Neuronal stem cell (in vitro differentiated cells): ENCODE measurements at regions not wholly inside any gene's neighbourhood (a gene's known extent, or its start where the extent isn't known, plus 50 kb on each side); places are given as distances from the start of the nearest gene placed in this dataset.

Source experiments
- DNase-seq: peaks from one replicate; pipeline ENCODE4 v3.0.0-alpha.2; 2013; ENCODE audit warnings: low spot score
- H2AFZ ChIP-seq: one replicate; pipeline ENCODE4 v1.6.1; 2013; ENCODE audit warnings: mild to moderate bottlenecking, low read length, inconsistent platforms
- H2AK5ac ChIP-seq: 2 replicates; pipeline ENCODE4 v1.6.1; 2013; ENCODE audit warnings: low read depth, mild to moderate bottlenecking, inconsistent platforms, low read length, moderate library complexity, mixed read lengths
- H2BK120ac ChIP-seq: 2 replicates; pipeline ENCODE4 v1.6.1; 2013; ENCODE audit warnings: low read depth, mild to moderate bottlenecking, inconsistent platforms, low read length, moderate library complexity, mixed read lengths
- H2BK12ac ChIP-seq: one replicate; pipeline ENCODE4 v1.6.1; 2013; ENCODE audit warnings: low read length, inconsistent platforms
- H2BK15ac ChIP-seq: 2 replicates; pipeline ENCODE4 v1.6.1; 2013; ENCODE audit warnings: mild to moderate bottlenecking, low read length, inconsistent platforms, mixed read lengths
- H2BK5ac ChIP-seq: one replicate; pipeline ENCODE4 v1.6.1; 2013; ENCODE audit warnings: inconsistent platforms, mild to moderate bottlenecking, low read length, moderate library complexity
- H3K14ac ChIP-seq: one replicate; pipeline ENCODE4 v1.6.1; 2013; ENCODE audit warnings: low read length, inconsistent platforms
- H3K18ac ChIP-seq: 2 replicates; pipeline ENCODE4 v1.6.1; 2013; ENCODE audit warnings: low read length, inconsistent platforms
- H3K23ac ChIP-seq: 2 replicates; pipeline ENCODE4 v1.6.1; 2013; ENCODE audit warnings: low read depth, mild to moderate bottlenecking, mixed read lengths, low read length, inconsistent platforms; ENCODE audit not compliant: poor library complexity
- H3K27ac ChIP-seq: replicated peaks from 3 replicates; pipeline ENCODE4 v1.5.1; 2013; ENCODE audit warnings: low read length, inconsistent platforms
- H3K27me3 ChIP-seq, 3 experiments: 2 replicates each; pipeline ENCODE4 v1.6.1; 2013; ENCODE audit warnings: low read length in 3 of 3, mild to moderate bottlenecking in 2 of 3, inconsistent platforms in 1 of 3, low read depth in 1 of 3, mixed read lengths in 1 of 3, moderate library complexity in 1 of 3; ENCODE audit not compliant: control insufficient read depth in 3 of 3, insufficient read depth in 3 of 3
- H3K36me3 ChIP-seq, 2 donors: replicated peaks in 1 of 2; 2 replicates each; pipeline ENCODE4 v1.6.1; 2013; ENCODE audit warnings: low read length in 2 of 2; ENCODE audit not compliant: control insufficient read depth in 2 of 2, insufficient read depth in 2 of 2
- H3K4ac ChIP-seq: 2 replicates; pipeline ENCODE4 v1.6.1; 2013; ENCODE audit warnings: inconsistent platforms, mild to moderate bottlenecking, low read length, moderate library complexity
- H3K4me1 ChIP-seq, 2 donors: 1 replicate in 1 of 2; 2 replicates in 1 of 2; pipeline ENCODE4 v1.6.1; 2013; ENCODE audit warnings: low read length in 2 of 2, low read depth in 1 of 2; ENCODE audit not compliant: control insufficient read depth in 2 of 2, insufficient read depth in 1 of 2
- H3K4me2 ChIP-seq: one replicate; pipeline ENCODE4 v1.6.1; 2013; ENCODE audit warnings: mild to moderate bottlenecking, low read length, inconsistent platforms; ENCODE audit not compliant: insufficient read depth, poor library complexity, severe bottlenecking
- H3K4me3 ChIP-seq, 2 donors: 2 replicates each; pipeline ENCODE4 v1.5.1; 2013; ENCODE audit warnings: low read length in 2 of 2, mild to moderate bottlenecking in 2 of 2, inconsistent platforms in 1 of 2, moderate library complexity in 1 of 2
- H3K79me1 ChIP-seq: one replicate; pipeline ENCODE4 v1.6.1; 2013; ENCODE audit warnings: low read depth, mild to moderate bottlenecking, inconsistent platforms, low read length, moderate library complexity
- H3K9ac ChIP-seq: one replicate; pipeline ENCODE4 v1.6.1; 2013; ENCODE audit warnings: mild to moderate bottlenecking, low read depth, low read length, inconsistent platforms; ENCODE audit not compliant: poor library complexity
- H3K9me3 ChIP-seq, 2 donors: replicated peaks in 1 of 2; 2 replicates each; pipeline versions ENCODE3 to v1.6.1; 2013; ENCODE audit warnings: low read length in 2 of 2, mild to moderate bottlenecking in 2 of 2, inconsistent platforms in 1 of 2, low read depth in 1 of 2, mixed read lengths in 1 of 2, moderate library complexity in 1 of 2; ENCODE audit not compliant: control insufficient read depth in 2 of 2, insufficient read depth in 1 of 2
- H4K8ac ChIP-seq: one replicate; pipeline ENCODE4 v1.6.1; 2013; ENCODE audit warnings: low read depth, mild to moderate bottlenecking, inconsistent platforms, low read length, moderate library complexity
- H4K91ac ChIP-seq: one replicate; pipeline ENCODE4 v1.6.1; 2013; ENCODE audit warnings: low read length, low read depth, mild to moderate bottlenecking, inconsistent platforms; ENCODE audit not compliant: poor library complexity
- WGBS, 2 donors: extraction: QIAGEN DNeasy Blood & Tissue Kit; methylation state at CpG; one replicate each; pipeline ENCODE4 v1.1.7; 2013; ENCODE audit warnings: missing lambda C conversion rate in 2 of 2, mixed read lengths in 1 of 2; ENCODE audit not compliant: insufficient read length in 2 of 2, insufficient replicate concordance in 1 of 2; ENCODE audit errors: extremely low coverage in 2 of 2; 5-methylcytosine and 5-hydroxymethylcytosine counted together

- no peak overlapping the region for H2BK15ac ChIP-seq
- H3K23ac ChIP-seq: no peak overlapping the region
- no peak overlapping the region for H2AK5ac ChIP-seq
- H2AFZ ChIP-seq: no peak overlapping the region
- H3K18ac ChIP-seq: no peak overlapping the region
- no peak overlapping the region for H4K8ac ChIP-seq
- no peak overlapping the region for H3K14ac ChIP-seq
- no peaks in the 10 kb centered on the region for H3K9me3 ChIP-seq
- WGBS, 2 donors: no CpG with 5 or more reads among the region's 4 CpGs
- no peaks in the 10 kb centered on the region for H3K4me1 ChIP-seq
- no peak overlapping the region for H4K91ac ChIP-seq
- H3K4me2 ChIP-seq: no peak overlapping the region
- no peak overlapping the region for H3K4me3 ChIP-seq
- H3K36me3 ChIP-seq: no peaks in the 10 kb centered on the region
- no peak overlapping the region for H3K9ac ChIP-seq
- no peaks in the 10 kb centered on the region for H3K79me1 ChIP-seq
- H2BK5ac ChIP-seq: no peak overlapping the region
- no peak for DNase-seq
- H3K4ac ChIP-seq: no peak overlapping the region
- no peak overlapping the region for H3K27ac ChIP-seq
- H2BK120ac ChIP-seq: no peak overlapping the region
- H2BK12ac ChIP-seq: no peak overlapping the region
- peaks cover 0 to 2% (median 0%) of the 10 kb centered on the region in 3 experiments for H3K27me3 ChIP-seq
These were observed 283.7 kb downstream of the SKAP2 start for GRCh38 chr7:26580711-26581110.

DNA sequence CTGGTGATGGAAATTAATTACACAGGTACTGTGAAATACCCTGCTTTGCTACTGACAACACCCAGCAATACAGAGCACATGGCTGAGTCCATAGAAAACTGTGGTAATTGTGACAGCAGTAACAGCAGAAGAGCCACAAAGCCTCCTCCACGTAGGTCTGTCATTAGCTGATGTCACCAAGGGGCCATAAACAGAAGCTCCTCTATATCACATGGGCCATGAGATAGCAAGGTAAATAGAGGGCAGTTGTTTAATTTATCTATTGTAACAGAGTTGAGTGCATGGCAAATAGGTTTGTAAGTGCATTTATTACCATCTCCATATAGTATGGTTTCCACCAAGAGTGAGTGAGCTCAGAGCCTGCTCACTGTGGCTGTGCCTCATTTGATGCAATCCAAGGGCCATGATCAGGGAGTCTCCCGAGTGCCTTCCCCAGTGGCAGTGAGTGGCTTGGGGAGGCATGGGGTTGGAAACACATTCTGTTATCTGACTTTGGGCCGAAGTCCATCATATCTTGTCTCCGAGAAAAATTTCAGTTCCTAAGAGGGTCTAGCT lies 281.2 kb downstream of the SKAP2 start:
- WGBS, 2 donors: no CpG with 5 or more reads among the region's 4 CpGs
- Histone ChIP-seq H3K36me3 (no peaks in the 10 kb centered on the region), H3K79me1 (no peaks in the 10 kb centered on the region), H3K4me1 (no peaks in the 10 kb centered on the region), H2BK120ac (no peak overlapping the region), H3K9me3 (no peaks in the 10 kb centered on the region), H3K14ac (no peak overlapping the region), H3K18ac (no peak overlapping the region), H4K8ac (no peak overlapping the region), H2BK12ac (no peak overlapping the region), H4K91ac (no peak overlapping the region), H3K27me3 (peaks cover 0 to 14% (median 0%) of the 10 kb centered on the region in 3 experiments), H2AK5ac (no peak overlapping the region), H3K9ac (no peak overlapping the region), H3K4me3 (no peak overlapping the region), H3K4me2 (no peak overlapping the region), H2BK5ac (no peak overlapping the region), H3K23ac (no peak overlapping the region), H2AFZ (no peak overlapping the region), H3K4ac (no peak overlapping the region), H3K27ac (no peak overlapping the region), H2BK15ac (no peak overlapping the region)
- DNase-seq: no peak

DNA sequence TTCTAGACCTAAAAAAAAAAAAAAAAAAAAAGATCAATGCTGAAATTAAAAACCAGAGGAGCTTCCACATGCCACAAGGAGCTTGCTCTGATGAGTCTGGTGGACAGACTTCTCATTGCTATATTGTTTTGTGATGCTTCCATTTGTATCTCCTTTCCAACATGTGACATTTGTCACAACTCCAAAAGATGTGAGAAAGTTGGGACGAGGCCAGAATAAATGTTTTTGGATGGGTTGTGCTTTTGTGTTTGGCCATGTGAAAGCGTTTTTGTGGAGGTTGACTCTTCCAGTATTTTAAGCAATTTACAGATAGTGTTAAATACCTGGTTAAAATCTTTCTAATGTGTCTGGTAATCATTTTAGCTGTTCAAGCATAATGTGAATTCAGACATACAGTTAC lies 280.1 kb downstream of the SKAP2 start:
- no peak overlapping the region for H2BK5ac ChIP-seq
- H3K27me3 ChIP-seq: peaks cover 0 to 14% (median 0%) of the 10 kb centered on the region in 3 experiments
- no peak overlapping the region for H3K14ac ChIP-seq
- H3K9me3 ChIP-seq: no peaks in the 10 kb centered on the region
- H3K4me1 ChIP-seq: no peaks in the 10 kb centered on the region
- H2AK5ac ChIP-seq: no peak overlapping the region
- no peak overlapping the region for H3K4ac ChIP-seq
- WGBS, 2 donors: no CpG with 5 or more reads among the region's 2 CpGs
- DNase-seq: no peak
- no peaks in the 10 kb centered on the region for H3K36me3 ChIP-seq
- no peak overlapping the region for H2BK12ac ChIP-seq
- no peak overlapping the region for H3K4me2 ChIP-seq
- H2BK120ac ChIP-seq: no peak overlapping the region
- no peak overlapping the region for H2AFZ ChIP-seq
- H2BK15ac ChIP-seq: no peak overlapping the region
- no peak overlapping the region for H3K23ac ChIP-seq
- H3K9ac ChIP-seq: no peak overlapping the region
- no peak overlapping the region for H3K18ac ChIP-seq
- no peak overlapping the region for H4K91ac ChIP-seq
- H3K27ac ChIP-seq: no peak overlapping the region
- no peak overlapping the region for H4K8ac ChIP-seq
- no peak overlapping the region for H3K4me3 ChIP-seq
- no peaks in the 10 kb centered on the region for H3K79me1 ChIP-seq

GRCh38 chr7:26584987-26585665 lies 279.3 kb downstream of the SKAP2 start:
- Histone ChIP-seq H3K79me1 (no peaks in the 10 kb centered on the region), H3K9ac (no peak overlapping the region), H3K18ac (no peak overlapping the region), H3K4me3 (no peak overlapping the region), H4K91ac (no peak overlapping the region), H2AFZ (no peak overlapping the region), H3K14ac (no peak overlapping the region), H2BK12ac (no peak overlapping the region), H2BK15ac (no peak overlapping the region), H3K4me2 (no peak overlapping the region), H4K8ac (no peak overlapping the region), H3K9me3 (no peaks in the 10 kb centered on the region), H3K36me3 (no peaks in the 10 kb centered on the region), H2BK5ac (no peak overlapping the region), H3K23ac (no peak overlapping the region), H3K27me3 (peaks cover 0 to 14% (median 0%) of the 10 kb centered on the region in 3 experiments), H3K4ac (no peak overlapping the region), H3K4me1 (no peaks in the 10 kb centered on the region), H3K27ac (no peak overlapping the region), H2BK120ac (no peak overlapping the region), H2AK5ac (no peak overlapping the region)
- no CpG with 5 or more reads among the region's 9 CpGs for WGBS, 2 donors
- DNase-seq: no peak
